AG20443 (cell line): ENCODE measurements at regions not wholly inside any gene's neighbourhood (a gene's known extent, or its start where the extent isn't known, plus 50 kb on each side); places are given as distances from the start of the nearest gene placed in this dataset.
A peak's percentile ranks its signal among the peaks of the same experiment; 100 is the strongest.
"Not testable (repeated sequence)": the region's sequence is repeated elsewhere in the genome, so short reads cannot be mapped to it uniquely, and the experiment has no call there.

Experiments used
- DNase-seq: peaks from one replicate; pipeline ENCODE4 v3.0.0; 2012; ENCODE audit warnings: low spot score, mixed read lengths

DNA sequence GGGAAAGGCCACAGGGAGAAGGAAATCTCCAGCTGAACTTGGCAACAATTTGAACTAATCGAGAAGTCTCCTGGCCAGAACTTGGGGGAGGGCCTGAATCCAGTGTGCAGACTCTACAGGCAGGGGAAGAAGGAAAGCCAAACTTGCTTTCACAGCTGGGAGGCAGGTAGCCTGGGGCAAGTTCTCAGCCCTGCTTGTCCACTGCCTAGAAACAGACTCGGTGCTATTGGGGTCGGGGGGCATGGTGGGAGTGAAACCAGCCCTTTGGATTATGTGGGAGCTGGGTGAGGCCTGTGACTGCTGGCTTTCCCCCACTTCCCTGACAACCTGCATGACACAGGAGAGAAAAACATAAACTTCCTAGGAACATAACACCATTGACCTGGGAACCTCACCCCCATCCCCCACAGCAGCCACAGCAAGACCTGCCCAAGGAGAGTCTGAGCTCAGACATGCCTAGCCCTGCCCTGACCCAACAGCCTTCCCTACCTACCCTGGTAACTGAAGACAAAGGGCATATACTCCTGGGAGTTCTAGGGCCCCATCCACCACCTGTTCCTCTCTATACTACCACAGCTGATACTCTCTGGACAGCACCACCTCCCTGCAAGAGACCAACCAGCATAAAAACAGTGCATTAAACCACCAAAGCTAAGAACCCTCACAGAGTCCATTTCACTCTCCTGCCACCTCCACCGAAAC, 103.7 kb upstream of the MNS1 start:
- no peak for DNase-seq

DNA sequence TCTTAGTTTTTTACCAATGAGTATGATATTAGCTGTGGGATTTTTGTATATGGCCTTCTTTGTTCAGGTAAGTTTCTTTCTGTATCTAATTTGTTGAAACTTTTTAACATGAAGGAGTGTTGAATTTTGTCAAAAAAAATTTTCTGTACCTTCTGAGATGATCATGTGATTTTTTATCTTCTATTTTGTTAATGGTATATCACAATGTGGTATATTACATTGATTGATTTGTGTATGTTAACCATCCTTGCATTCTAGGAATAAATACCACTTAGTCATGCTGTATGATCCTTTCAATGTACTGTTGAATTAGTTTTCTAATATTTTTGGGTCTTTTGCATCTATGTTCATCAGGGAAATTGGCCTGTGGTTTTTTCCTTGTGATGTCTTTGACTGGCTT, 92.5 kb upstream of the MNS1 start:
- no peak for DNase-seq

DNA sequence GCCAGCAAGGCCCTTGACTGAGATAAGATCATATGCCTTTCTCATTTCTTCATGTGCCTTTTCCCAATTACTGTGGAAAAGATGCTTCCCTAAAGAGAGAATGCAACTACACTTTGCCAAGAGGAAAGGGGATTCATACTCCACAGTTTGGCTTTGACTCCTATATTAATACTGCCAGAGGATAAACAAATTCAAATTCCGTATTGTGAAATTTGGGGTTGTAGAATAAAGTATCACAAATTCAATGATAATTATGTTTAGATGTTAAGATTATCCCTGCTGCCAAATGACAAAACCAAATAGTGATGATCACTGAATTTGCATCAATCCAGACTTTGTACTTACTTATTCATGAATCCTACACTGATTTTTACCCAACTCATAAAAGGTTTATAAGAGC, 88.5 kb upstream of the MNS1 start:
- no peak for DNase-seq

DNA sequence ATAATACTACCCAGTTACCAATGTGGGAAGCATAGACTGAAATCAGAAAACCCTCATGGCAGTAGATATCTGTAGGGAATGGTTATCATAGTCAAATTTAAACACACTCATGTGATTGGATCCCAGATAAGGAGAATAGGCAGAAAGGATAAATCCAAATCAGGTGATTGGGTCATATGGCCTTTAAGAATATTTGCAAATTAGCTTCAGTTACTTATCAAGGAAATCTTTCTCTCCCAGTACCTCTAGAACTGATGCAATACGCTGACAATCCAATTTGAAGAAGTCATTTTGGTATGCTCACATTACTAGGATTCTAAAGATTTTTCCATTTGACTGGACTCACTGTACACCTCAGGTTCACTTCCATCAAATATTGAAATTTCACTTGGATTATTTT, 87.7 kb upstream of the MNS1 start:
- DNase-seq = no peak

DNA sequence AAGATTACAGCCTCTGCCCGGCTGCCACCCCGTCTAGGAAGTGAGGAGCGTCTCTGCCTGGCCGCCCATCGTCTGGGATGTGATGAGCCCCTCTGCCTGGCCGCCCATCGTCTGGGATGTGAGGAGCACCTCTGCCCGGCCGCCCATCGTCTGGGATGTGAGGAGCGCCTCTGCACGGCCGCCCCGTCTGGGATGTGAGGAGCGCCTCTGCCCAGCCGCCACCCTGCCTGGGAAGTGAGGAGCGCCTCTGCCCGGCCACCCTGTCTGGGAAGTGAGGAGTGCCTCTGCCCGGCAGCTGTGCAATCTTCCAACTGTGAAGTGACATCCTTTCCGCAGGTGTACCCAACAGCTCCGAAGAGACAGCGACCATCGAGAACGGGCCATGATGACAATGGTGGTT, 75.6 kb upstream of the MNS1 start:
- DNase-seq = not testable (repeated sequence)

DNA sequence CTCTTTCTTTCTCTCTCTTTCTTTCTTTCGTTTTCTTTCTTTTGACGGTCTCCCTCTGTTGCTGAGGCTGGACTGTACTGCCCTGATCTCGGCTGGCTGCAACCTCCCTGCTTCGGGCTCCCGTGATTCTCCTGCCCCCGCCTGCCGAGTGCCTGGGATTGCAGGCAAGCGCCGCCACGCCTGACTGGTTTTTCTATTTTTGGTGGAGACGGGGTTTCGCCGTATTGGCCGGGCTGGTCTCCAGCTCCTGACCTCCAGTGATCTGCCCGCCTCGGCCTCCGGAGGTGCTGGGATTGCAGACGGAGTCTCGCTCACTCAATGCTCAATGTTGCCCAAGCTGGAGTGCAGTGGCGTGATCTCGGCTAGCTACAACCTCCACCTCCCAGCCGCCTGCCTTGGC, 75.2 kb upstream of the MNS1 start:
- DNase-seq = not testable (repeated sequence)

DNA sequence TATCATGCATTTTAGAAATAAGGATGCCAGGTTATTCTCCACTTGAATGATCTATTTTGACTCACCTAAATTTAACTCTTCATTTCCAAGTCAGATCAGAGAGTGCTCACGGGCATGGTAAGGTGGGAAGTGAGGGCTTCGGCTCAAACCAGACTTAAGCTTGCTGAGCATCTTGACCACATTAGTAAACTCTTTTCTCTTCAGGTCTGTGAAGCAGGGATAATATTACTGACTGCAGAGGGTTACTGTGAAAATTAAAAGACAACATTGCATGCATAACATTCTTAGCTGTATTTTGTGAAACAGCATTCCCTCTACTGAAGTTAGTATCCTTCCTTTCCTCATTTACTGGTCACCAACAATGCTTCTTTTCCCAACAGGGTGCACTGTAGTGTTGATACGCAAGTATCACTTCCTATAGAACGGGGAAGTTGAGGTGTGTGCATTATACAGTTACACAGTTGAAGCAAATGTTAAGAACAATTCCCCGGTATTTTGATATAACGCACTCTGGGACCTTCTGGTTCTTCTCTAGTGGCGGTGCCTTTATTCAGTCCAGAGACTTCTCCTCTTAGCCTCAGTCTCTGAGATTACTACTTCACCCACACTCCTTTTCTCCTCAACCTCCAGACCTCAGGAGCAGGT, 74.1 kb upstream of the MNS1 start:
- DNase-seq = no peak

DNA sequence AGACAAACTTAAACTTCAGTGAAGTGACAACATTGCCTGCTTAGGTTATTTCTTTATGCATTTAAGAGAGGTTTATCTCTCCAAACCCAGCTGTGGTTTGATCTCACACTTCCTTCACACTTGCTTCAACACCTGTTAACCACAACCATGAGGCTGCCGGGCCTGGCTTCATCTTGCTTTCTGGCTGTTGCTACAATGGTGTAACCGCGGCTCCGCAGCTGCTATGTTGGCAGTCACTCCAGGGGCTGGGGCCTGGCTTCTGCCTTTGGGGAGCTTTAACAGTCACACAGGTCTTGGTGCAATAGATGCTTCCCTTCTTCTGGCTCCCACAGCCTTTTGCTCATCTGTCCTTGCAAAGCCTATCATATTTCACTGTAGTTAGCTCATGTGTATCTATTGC, 72.9 kb upstream of the MNS1 start:
- no peak for DNase-seq

DNA sequence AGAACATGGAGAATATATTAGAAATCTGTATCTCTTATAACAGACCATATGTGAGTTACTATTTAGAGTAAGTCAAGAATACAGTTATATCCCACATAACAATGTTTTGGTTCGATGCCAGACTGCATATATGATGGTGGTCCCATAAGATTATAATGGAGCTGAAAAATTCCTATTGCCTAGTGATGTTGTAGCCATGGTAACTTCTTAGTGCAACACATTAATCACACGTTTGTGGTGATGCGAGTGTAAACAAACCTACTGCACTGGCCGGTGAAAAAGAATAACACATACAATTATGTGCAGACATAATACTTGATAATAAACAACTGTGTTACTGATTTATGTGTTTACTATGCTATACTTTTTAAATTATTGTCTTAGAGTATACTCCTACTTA, 69.8 kb upstream of the MNS1 start:
- DNase-seq = no peak

DNA sequence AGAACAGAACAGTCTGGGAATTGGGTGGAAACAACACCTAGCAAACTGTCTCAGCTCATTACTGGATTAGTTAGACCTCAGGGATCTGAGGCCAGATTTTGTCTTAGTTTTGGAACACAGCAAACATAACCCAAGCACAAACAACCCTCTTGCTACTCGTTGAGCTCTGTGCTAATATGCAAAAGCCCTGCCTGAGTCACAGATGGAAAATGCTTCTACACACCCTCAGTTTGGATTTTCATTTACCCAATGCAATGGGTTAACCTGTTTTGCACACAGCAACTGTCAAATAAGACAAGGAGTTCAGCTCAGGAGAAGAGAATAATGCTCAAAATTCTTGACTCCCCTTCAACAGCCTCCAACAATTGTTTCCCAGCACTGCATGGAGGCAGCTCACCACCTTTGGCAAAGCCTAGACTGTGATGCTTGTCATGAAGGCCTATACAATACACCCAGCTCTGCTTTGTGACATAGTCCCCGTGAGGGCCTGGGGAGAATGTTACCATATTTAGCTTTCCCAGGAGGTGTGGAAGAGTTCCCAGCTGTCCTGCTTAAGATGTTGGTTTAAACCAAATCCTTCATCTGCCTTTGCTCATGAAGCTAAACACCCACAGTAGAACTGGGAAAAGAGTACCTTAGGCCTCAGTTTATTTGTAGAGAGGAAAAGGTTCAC, 68.9 kb upstream of the MNS1 start:
- DNase-seq = no peak

DNA sequence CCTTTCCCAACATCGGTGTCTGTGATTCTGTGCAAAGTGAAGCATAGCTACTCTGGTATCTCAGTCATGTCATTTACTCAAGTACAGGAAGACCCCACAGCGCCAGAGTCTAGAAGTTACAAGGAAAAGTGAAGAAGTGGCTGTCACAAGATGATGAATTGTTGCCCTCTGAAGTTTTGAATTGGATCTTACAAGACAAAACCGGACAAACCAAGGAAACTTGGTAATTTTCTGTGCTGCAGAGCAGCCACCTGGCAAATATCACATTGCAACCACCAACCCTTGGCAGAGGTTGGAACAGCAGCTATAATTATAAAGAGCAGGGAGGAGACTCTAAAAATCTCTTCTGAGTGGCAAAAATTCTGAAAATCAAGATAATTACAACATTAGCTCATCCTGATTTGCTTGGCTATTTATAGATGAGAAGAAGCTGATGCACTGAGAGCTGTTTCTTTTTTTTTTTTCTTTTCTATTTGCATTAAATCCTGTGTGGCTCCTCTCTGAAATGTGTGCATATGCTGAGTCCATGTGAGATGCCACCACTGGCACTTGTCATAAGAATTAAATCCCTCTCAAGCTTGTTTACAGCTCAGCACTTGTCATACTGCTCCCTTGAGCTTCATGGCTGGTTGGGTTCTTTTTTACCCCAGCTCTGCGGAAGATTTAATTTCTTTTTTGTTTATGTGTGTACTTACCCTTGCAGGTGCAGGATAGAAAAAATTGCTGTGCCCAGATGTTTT, 68.0 kb upstream of the MNS1 start:
- no peak for DNase-seq

DNA sequence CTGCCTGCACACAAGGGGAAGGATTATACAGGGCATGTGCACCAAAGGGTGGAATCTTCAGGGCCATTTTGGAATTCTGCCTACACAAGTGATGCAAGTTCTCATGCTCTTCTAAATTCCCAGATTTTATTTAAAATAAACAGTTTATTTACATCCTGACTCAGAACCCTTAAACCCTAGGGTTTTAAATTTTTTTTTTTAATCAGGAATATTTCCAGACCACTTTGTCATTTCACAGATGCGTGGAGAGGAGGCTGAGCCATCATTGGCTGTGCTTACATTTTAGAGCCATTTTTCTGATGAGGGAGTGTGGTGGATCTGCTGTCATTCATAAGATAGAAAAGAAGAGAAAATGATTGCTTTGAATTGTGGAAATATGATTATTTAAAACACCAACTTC, 65.2 kb upstream of the MNS1 start:
- no peak for DNase-seq

DNA sequence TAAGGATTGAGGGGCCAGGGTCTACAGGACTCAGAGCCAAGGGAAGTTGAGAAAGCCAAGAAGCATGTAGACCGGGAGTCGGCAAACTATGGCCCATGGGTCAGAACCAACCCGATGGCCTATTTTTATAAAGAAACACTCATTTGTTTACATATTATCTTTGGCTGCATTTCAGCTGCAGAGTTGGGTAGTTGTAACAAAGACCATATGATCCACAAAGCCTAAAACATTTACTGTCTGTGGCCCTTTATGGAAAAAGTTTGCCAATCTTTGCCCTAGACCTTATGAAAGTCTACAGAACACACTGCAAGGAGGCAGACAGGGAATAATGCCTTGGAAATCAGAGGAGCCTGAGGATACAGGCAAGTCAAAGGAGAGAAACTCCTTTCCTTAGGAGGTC, 63.2 kb upstream of the MNS1 start:
- no peak for DNase-seq

DNA sequence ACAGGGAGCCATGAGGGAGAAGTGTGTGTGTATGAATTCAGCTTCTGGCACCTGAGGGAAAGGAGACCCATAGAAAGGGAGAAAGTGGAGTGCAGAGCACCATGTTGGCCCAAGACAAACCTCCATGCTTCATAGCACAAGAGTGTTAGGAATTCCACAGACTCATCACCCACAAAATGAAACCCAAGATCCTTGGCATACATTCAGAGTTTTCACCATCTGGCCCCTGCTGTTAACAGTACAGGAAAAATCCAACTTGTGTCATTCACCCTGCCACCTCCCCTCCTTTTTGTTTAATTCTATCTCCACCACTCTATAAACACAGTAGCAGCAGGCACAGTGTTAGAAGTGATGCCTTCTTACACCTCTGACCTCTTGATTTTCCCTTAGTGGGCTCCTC, 60.0 kb upstream of the MNS1 start:
- peak; percentile 30 for DNase-seq

DNA sequence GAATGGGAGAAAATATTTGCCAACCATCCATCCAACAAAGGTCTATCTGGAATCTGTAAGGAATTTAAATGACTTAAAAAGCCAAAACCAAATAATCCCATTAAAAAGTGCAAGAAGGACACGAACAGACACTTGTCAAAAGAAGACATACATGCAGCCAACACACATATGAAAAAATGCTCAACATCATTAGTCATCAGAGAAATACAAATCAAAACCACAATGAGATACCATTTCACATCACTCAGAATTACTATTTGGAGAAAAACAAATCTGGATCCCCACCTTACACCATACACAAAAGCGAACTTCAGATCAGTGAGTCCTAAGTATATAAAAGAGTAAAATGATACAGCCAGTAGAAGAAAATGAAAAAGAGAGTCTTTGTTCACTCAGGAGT, 58.6 kb upstream of the MNS1 start:
- DNase-seq = no peak

DNA sequence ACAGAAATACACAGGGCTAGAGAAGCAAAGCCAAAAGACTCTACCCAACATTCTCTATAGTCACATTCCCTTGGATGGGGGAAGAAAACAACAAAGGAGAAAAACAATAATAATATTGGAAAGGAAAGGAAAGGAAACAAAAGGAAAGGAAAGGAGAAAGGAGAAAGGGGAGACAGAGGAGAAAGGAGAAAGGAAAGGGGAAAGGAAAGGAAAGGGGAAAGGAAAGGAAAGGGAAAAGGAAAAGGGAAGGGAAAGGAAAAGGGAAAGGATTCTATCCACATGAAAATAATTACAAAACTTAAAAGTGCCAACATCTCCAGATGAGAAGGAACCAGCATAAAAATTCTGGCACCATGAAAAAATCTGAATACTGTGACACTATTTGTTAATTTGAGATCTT, 54.1 kb upstream of the MNS1 start:
- DNase-seq = no peak
